Nephron progenitor cell (in vitro differentiated cells): ENCODE measurements at regions not wholly inside any gene's neighbourhood (a gene's known extent, or its start where the extent isn't known, plus 50 kb on each side); places are given as distances from the start of the nearest gene placed in this dataset.

Source experiments
- DNase-seq: peaks from one replicate; pipeline ENCODE4 v3.0.0; 2021
- H3K27ac Mint-ChIP-seq: 2 replicates; pipeline ENCODE4 v1.8.0; 2021; ENCODE audit warnings: mild to moderate bottlenecking, moderate library complexity, mixed read lengths
- H3K27me3 Mint-ChIP-seq: 2 replicates; pipeline ENCODE4 v1.8.0; 2021; ENCODE audit warnings: mild to moderate bottlenecking, low read depth, mixed read lengths; ENCODE audit not compliant: poor library complexity
- H3K36me3 Mint-ChIP-seq: 2 replicates; pipeline ENCODE4 v1.8.0; 2021; ENCODE audit warnings: low read depth, mixed read lengths
- H3K4me1 Mint-ChIP-seq: 2 replicates; pipeline ENCODE4 v1.8.0; 2021; ENCODE audit warnings: mixed read lengths
- H3K4me3 Mint-ChIP-seq: 2 replicates; pipeline ENCODE4 v1.8.0; 2021; ENCODE audit warnings: mild to moderate bottlenecking, moderate library complexity, mixed read lengths
- H3K9me3 Mint-ChIP-seq: 2 replicates; pipeline ENCODE4 v1.8.0; 2021; ENCODE audit warnings: mild to moderate bottlenecking, moderate library complexity, mixed read lengths
- CTCF ChIP-seq: fragments of 200-600 bp; sonication (generic); IDR thresholded peaks from 2 replicates; pipeline ENCODE4 v1.5.0; 2021; ENCODE audit warnings: antibody characterized with exemption

DNA sequence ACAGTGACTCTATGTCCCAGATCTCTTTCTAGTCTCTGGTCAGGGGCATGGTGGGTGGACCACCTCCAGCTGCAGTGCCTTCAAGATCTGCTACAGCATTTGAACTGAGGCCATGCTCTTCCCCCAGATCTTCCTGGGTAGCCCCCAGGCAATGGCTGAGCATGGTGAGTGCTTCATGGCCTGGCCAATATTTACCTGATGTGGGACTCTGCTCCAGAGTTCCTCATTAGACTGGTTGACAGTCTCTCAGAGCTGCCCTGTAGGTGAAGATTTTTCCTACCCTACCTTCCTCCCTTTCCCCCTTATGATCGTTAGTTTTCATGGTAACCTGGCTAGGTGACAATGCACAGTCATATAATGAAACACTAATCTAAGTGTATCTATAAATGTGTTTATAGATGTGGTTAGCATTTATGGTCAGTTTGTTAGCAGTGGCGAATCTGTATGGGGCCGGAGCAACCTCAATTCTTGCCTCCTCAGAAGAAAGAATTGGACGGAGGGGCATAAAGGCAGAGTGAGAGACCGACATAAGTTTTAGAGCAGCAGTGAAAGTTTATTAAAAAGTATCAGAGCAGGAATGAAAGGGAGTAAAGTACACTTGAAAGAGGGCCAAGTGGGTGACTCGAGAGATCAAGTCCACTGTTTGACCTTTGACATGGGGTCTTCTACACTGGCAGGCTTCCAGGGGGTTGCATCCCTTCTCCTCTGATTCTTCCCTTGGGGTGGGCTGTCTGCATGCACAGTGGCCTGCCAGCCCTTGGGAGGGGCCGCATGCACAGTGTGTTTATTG, 256.3 kb downstream of the CD83 start:
- no peak overlapping the region for H3K27ac Mint-ChIP-seq
- no peak overlapping the region for H3K4me3 Mint-ChIP-seq
- peaks cover 32% of the 10 kb centered on the region for H3K9me3 Mint-ChIP-seq
- H3K36me3 Mint-ChIP-seq = peaks cover 9% of the 10 kb centered on the region
- DNase-seq = no peak
- TF ChIP-seq CTCF = no peak
- no peaks in the 10 kb centered on the region for H3K27me3 Mint-ChIP-seq
- H3K4me1 Mint-ChIP-seq = no peaks in the 10 kb centered on the region

GRCh38 chr6:14375930-14376329, 258.4 kb downstream of the CD83 start:
- Mint-ChIP-seq H3K27ac (no peak overlapping the region), H3K4me3 (no peak overlapping the region), H3K9me3 (peaks cover 33% of the 10 kb centered on the region), H3K36me3 (peaks cover 9% of the 10 kb centered on the region), H3K27me3 (peaks cover 9% of the 10 kb centered on the region), H3K4me1 (peaks cover 11% of the 10 kb centered on the region)
- no peak for TF ChIP-seq CTCF
- no peak for DNase-seq

- no peak for DNase-seq
- Mint-ChIP-seq H3K9me3 (peaks cover 25% of the 10 kb centered on the region), H3K36me3 (peaks cover 9% of the 10 kb centered on the region), H3K27ac (no peak overlapping the region), H3K27me3 (peaks cover 9% of the 10 kb centered on the region), H3K4me3 (no peak overlapping the region), H3K4me1 (peaks cover 37% of the 10 kb centered on the region)
- no peak for TF ChIP-seq CTCF
Measured at GRCh38 chr6:14379568-14379967, 262.0 kb downstream of the CD83 start.

GRCh38 chr6:14380086-14380820, 262.7 kb downstream of the CD83 start:
- DNase-seq = no peak
- Mint-ChIP-seq H3K27me3 (peaks cover 9% of the 10 kb centered on the region), H3K9me3 (peaks cover 25% of the 10 kb centered on the region), H3K4me1 (peaks cover 37% of the 10 kb centered on the region), H3K36me3 (peaks cover 9% of the 10 kb centered on the region), H3K27ac (no peak overlapping the region), H3K4me3 (peak overlapping the region; percentile 10)
- no peak for TF ChIP-seq CTCF

DNA sequence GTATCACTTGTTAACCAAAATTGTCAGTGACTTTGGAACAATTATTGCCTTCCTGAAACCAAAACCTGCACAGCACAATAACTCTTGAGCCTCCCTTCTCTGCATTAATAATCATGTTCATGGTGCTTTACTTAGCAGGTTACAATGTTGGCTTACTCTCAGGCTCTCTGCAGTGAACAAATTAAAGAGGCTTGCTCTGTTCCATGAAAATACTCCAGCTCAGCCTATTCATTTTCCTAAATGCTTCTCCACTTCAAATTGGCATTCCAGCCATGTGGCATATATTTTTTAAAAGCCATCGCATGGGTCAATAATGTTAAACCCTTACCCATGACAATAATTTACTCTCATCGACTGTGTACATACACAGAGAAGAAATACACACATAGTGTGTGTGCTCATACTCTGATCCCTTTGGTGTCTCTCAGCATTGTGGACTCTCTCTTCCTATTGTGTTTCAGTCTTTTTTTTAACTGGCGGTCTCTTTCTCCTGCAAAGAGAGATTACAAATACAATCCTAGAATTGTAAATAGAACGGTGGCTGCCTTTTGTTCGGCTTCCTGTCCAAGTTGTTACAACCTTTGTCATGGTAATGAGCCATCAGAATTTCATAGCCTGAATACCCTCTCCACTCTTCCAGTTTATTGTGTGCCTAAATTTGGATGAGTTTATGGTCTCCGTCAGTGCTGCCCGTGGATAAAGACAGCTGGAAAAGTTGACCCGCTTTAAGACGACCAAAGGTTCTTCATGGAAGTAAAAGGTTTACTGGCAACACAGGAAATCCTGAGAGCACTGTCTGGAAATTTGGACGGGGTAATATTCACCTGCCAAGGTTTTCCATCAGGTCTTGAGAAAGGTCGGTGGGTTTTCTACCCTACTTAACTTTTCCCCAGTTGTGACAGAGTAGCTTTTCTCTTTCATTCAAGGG, 263.6 kb downstream of the CD83 start:
- TF ChIP-seq CTCF = no peak
- no peak overlapping the region for H3K27ac Mint-ChIP-seq
- H3K27me3 Mint-ChIP-seq = peaks cover 9% of the 10 kb centered on the region
- peaks cover 9% of the 10 kb centered on the region for H3K36me3 Mint-ChIP-seq
- DNase-seq = no peak
- H3K4me3 Mint-ChIP-seq = peak overlapping the region; percentile 10
- peaks cover 25% of the 10 kb centered on the region for H3K9me3 Mint-ChIP-seq
- H3K4me1 Mint-ChIP-seq = peaks cover 37% of the 10 kb centered on the region
